22Rv1 (cell line): ENCODE measurements at regions not wholly inside any gene's neighbourhood (a gene's known extent, or its start where the extent isn't known, plus 50 kb on each side); places are given as distances from the start of the nearest gene placed in this dataset.

Experiments used
- H3K27ac ChIP-seq: fragments of 450-650 bp; 2 replicates; pipeline ENCODE4 v1.5.1; 2017
- CTCF ChIP-seq: fragments of 450-650 bp; IDR thresholded peaks from 2 replicates; pipeline ENCODE4 v1.5.1; 2017; ENCODE audit warnings: mild to moderate bottlenecking
- ZFX ChIP-seq: fragments of 450-650 bp; IDR thresholded peaks from 2 replicates; pipeline ENCODE4 v1.6.1; 2017; ENCODE audit warnings: antibody characterized with exemption, borderline replicate concordance

- no peak overlapping the region for H3K27ac ChIP-seq
- TF ChIP-seq ZFX (no peak), CTCF (no peak)
These were observed 211.1 kb upstream of the DAAM1 start for GRCh38 chr14:58977366-58977765.

- no peak overlapping the region for H3K27ac ChIP-seq
- TF ChIP-seq ZFX, result no peak
- no peak for TF ChIP-seq CTCF
These were observed 210.1 kb upstream of the DAAM1 start for GRCh38 chr14:58978343-58978742.

GRCh38 chr14:58979325-58979724 is 209.1 kb upstream of the DAAM1 start:
- no peak overlapping the region for H3K27ac ChIP-seq
- TF ChIP-seq CTCF (no peak), ZFX (no peak)

- TF ChIP-seq ZFX, result no peak
- TF ChIP-seq CTCF, result no peak
- no peak overlapping the region for H3K27ac ChIP-seq
These were observed 206.6 kb upstream of the DAAM1 start for GRCh38 chr14:58981840-58982239.

GRCh38 chr14:58985786-58986185 is 202.7 kb upstream of the DAAM1 start:
- no peak overlapping the region for H3K27ac ChIP-seq

GRCh38 chr14:58987591-58987990 is 200.9 kb upstream of the DAAM1 start:
- TF ChIP-seq CTCF (no peak), ZFX (no peak)
- no peak overlapping the region for H3K27ac ChIP-seq

More at GRCh38 chr14:58985786-58986185, 202.7 kb upstream of the DAAM1 start:
- TF ChIP-seq CTCF (no peak), ZFX (no peak)

GRCh38 chr14:58992935-58993334 is 195.5 kb upstream of the DAAM1 start:
- TF ChIP-seq ZFX, result no peak
- TF ChIP-seq CTCF, result no peak
- no peak overlapping the region for H3K27ac ChIP-seq
